Keratinocyte (primary cell): ENCODE measurements at regions not wholly inside any gene's neighbourhood (a gene's known extent, or its start where the extent isn't known, plus 50 kb on each side); places are given as distances from the start of the nearest gene placed in this dataset.

ENCODE experiments used
- DNase-seq: peaks from one replicate; pipeline ENCODE4 v3.0.0-alpha.2; 2011; ENCODE audit warnings: low read depth, missing footprints, low spot score
- FAIRE-seq: peaks from 2 replicates; lab custom pipeline; 2011; peaks lifted over from hg19 to GRCh38; lab: Jason Lieb, UNC
- H2AFZ ChIP-seq: 2 replicates; pipeline ENCODE4 v1.6.0; 2012; ENCODE audit warnings: low read length, control low read depth, inconsistent platforms; ENCODE audit not compliant: control insufficient read depth
- H3K27ac ChIP-seq: 2 replicates; pipeline ENCODE4 v1.5.1; 2011; ENCODE audit warnings: low read length; ENCODE audit not compliant: control insufficient read depth, insufficient read depth
- H3K27me3 ChIP-seq: 3 replicates; pipeline ENCODE4 v1.6.0; 2011; ENCODE audit warnings: low read length; ENCODE audit not compliant: control insufficient read depth, insufficient read depth; ENCODE audit errors: extremely low read depth
- H3K36me3 ChIP-seq, 2 experiments: 2 replicates in 1 of 2; 3 replicates in 1 of 2; pipeline ENCODE4 v1.5.1; 2011; ENCODE audit warnings: low read length in 2 of 2, mild to moderate bottlenecking in 1 of 2; ENCODE audit not compliant: control insufficient read depth in 2 of 2, insufficient read depth in 2 of 2; ENCODE audit errors: extremely low read depth in 1 of 2
- H3K4me1 ChIP-seq: 3 replicates; pipeline ENCODE4 v1.5.1; 2011; ENCODE audit warnings: low read length; ENCODE audit not compliant: control insufficient read depth, insufficient read depth; ENCODE audit errors: extremely low read depth
- H3K4me2 ChIP-seq: 3 replicates; pipeline ENCODE4 v1.6.0; 2011; ENCODE audit warnings: low read depth, low read length; ENCODE audit not compliant: control insufficient read depth, insufficient read depth; ENCODE audit errors: extremely low read depth
- H3K4me3 ChIP-seq, 3 experiments: fragments of 200-600 bp in 1 of 3; sonication (generic) in 1 of 3; 2 replicates in 2 of 3; 3 replicates in 1 of 3; pipeline ENCODE4 v1.5.1; 2011 to 2016; ENCODE audit warnings: low read length in 3 of 3, mild to moderate bottlenecking in 3 of 3, control low read depth in 2 of 3, inconsistent platforms in 1 of 3, low read depth in 1 of 3, mixed read lengths in 1 of 3, mixed run types in 1 of 3, moderate library complexity in 1 of 3; ENCODE audit not compliant: control insufficient read depth in 2 of 3, insufficient read depth in 2 of 3; ENCODE audit errors: extremely low read depth in 1 of 3
- H3K79me2 ChIP-seq: 2 replicates; pipeline ENCODE4 v1.6.0; 2012; ENCODE audit warnings: low read length; ENCODE audit not compliant: control insufficient read depth, insufficient read depth
- H3K9ac ChIP-seq: 3 replicates; pipeline ENCODE4 v1.6.0; 2011; ENCODE audit warnings: low read length; ENCODE audit not compliant: control insufficient read depth, insufficient read depth; ENCODE audit errors: extremely low read depth
- H3K9me1 ChIP-seq: 3 replicates; pipeline ENCODE4 v1.6.0; 2011; ENCODE audit warnings: low read length; ENCODE audit not compliant: control insufficient read depth, insufficient read depth; ENCODE audit errors: extremely low read depth
- H3K9me3 ChIP-seq: 2 replicates; pipeline ENCODE4 v1.5.1; 2012; ENCODE audit warnings: low read depth, low read length; ENCODE audit not compliant: control insufficient read depth
- H4K20me1 ChIP-seq: 3 replicates; pipeline ENCODE4 v1.6.0; 2011; ENCODE audit warnings: low read length; ENCODE audit not compliant: control insufficient read depth, insufficient read depth; ENCODE audit errors: extremely low read depth
- EZH2 ChIP-seq: IDR thresholded peaks from one replicate; pipeline ENCODE4 v1.6.1; 2012; ENCODE audit warnings: inconsistent platforms, mild to moderate bottlenecking, low read length, moderate library complexity
- dilution Hi-C: fragments of 300-500 bp; cut with MboI; formaldehyde crosslinking; loops from one replicate; pipeline ENCODE4 v1.7.0; 2020; ENCODE audit warnings: low sequenced_read_pairs; ENCODE audit not compliant: extremely low pct_ligation_motif_present
- TF ChIP-seq, protein P1 (sequence below), 3 experiments: IDR thresholded peaks in 1 of 3; conservative IDR thresholded peaks in 1 of 3; optimal IDR thresholded peaks in 1 of 3; 2 replicates in 2 of 3; 3 replicates in 1 of 3; pipeline versions ENCODE3 to v1.5.1; 2011; ENCODE audit warnings: low read length in 3 of 3, mild to moderate bottlenecking in 3 of 3, moderate library complexity in 2 of 3, control low read depth in 1 of 3, inconsistent platforms in 1 of 3; ENCODE audit not compliant: insufficient read depth in 2 of 3; ENCODE audit errors: extremely low read depth in 1 of 3

- no peaks in the 10 kb centered on the region for H3K79me2 ChIP-seq
- H3K27ac ChIP-seq = no peak overlapping the region
- no peak overlapping the region for H3K4me2 ChIP-seq
- no peak for FAIRE-seq
- H3K36me3 ChIP-seq = no peaks in the 10 kb centered on the region
- H3K4me1 ChIP-seq = no peaks in the 10 kb centered on the region
- TF ChIP-seq, protein P1, sequence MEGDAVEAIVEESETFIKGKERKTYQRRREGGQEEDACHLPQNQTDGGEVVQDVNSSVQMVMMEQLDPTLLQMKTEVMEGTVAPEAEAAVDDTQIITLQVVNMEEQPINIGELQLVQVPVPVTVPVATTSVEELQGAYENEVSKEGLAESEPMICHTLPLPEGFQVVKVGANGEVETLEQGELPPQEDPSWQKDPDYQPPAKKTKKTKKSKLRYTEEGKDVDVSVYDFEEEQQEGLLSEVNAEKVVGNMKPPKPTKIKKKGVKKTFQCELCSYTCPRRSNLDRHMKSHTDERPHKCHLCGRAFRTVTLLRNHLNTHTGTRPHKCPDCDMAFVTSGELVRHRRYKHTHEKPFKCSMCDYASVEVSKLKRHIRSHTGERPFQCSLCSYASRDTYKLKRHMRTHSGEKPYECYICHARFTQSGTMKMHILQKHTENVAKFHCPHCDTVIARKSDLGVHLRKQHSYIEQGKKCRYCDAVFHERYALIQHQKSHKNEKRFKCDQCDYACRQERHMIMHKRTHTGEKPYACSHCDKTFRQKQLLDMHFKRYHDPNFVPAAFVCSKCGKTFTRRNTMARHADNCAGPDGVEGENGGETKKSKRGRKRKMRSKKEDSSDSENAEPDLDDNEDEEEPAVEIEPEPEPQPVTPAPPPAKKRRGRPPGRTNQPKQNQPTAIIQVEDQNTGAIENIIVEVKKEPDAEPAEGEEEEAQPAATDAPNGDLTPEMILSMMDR (optimal IDR thresholded peaks at IDR 0.05 in 1 of 3, IDR thresholded peaks at IDR 0.05 in 1 of 3, conservative IDR thresholded peaks at IDR 0.05 in 1 of 3; ENCODE audit: extremely low read depth in 1 of 3, insufficient read depth in 2 of 3, low read length in 3 of 3) = no peak
- TF ChIP-seq EZH2 = no peak
- no peak overlapping the region for H3K9ac ChIP-seq
- no peaks in the 10 kb centered on the region for H3K27me3 ChIP-seq
- no peak overlapping the region for H3K4me3 ChIP-seq
- no peaks in the 10 kb centered on the region for H3K9me3 ChIP-seq
- no peaks in the 10 kb centered on the region for H3K9me1 ChIP-seq
- H2AFZ ChIP-seq = no peak overlapping the region
- dilution Hi-C loops = no loop called here
- H4K20me1 ChIP-seq = no peaks in the 10 kb centered on the region
- no peak for DNase-seq
Observed at GRCh38 chr2:76393356-76393755, 682.6 kb upstream of the GCFC2 start.

GRCh38 chr2:76391678-76392077 is 681.0 kb upstream of the GCFC2 start:
- Histone ChIP-seq H3K4me3 (no peak overlapping the region), H3K9me1 (no peaks in the 10 kb centered on the region), H3K79me2 (no peaks in the 10 kb centered on the region), H3K4me2 (no peak overlapping the region), H3K9ac (no peak overlapping the region), H2AFZ (no peak overlapping the region), H3K4me1 (no peaks in the 10 kb centered on the region), H3K27me3 (no peaks in the 10 kb centered on the region), H3K36me3 (no peaks in the 10 kb centered on the region), H4K20me1 (no peaks in the 10 kb centered on the region), H3K27ac (no peak overlapping the region), H3K9me3 (no peaks in the 10 kb centered on the region)
- DNase-seq (no peak), FAIRE-seq (no peak)
- TF ChIP-seq EZH2 = no peak
- TF ChIP-seq, protein P1 (optimal IDR thresholded peaks at IDR 0.05 in 1 of 3, IDR thresholded peaks at IDR 0.05 in 1 of 3, conservative IDR thresholded peaks at IDR 0.05 in 1 of 3; ENCODE audit: extremely low read depth in 1 of 3, insufficient read depth in 2 of 3, low read length in 3 of 3) = no peak
- dilution Hi-C loops = no loop called here
